ENCODE measurements at regions not wholly inside any gene's neighbourhood (a gene's known extent, or its start where the extent isn't known, plus 50 kb on each side); places are given as distances from the start of the nearest gene placed in this dataset.

GRCh38 chr9:115615821-115616665 is 498.1 kb upstream of the TNC start:
- DNase-seq (ENCODE audit: low read depth in 2 of 2): no peak

GRCh38 chr9:115616666-115617239 is 498.8 kb upstream of the TNC start:
- DNase-seq (ENCODE audit: low read depth in 2 of 2): no peak

GRCh38 chr9:115625251-115625650 is 507.3 kb upstream of the TNC start:
- DNase-seq (ENCODE audit: low read depth in 2 of 2): no peak

GRCh38 chr9:115625954-115626353 is 508.0 kb upstream of the TNC start:
- no peak for DNase-seq (ENCODE audit: low read depth in 2 of 2)

GRCh38 chr9:115627511-115627910 is 509.6 kb upstream of the TNC start:
- no peak for DNase-seq (ENCODE audit: low read depth in 2 of 2)

GRCh38 chr9:115628426-115628825 is 510.5 kb upstream of the TNC start:
- DNase-seq (ENCODE audit: low read depth in 2 of 2): no peak

- no peak for DNase-seq (ENCODE audit: low read depth in 2 of 2)
These were observed 512.2 kb upstream of the TNC start for GRCh38 chr9:115629879-115630840.

GRCh38 chr9:115632391-115632790 is 514.4 kb upstream of the TNC start:
- no peak for DNase-seq (ENCODE audit: low read depth in 2 of 2)

- no peak for DNase-seq (ENCODE audit: low read depth in 2 of 2)
These were observed 515.1 kb upstream of the TNC start for GRCh38 chr9:115633104-115633503.

- no peak for DNase-seq (ENCODE audit: low read depth in 2 of 2)
These were observed 517.8 kb upstream of the PAPPA start for GRCh38 chr9:115635680-115636383.

- DNase-seq (ENCODE audit: low read depth in 2 of 2): no peak
These were observed 517.0 kb upstream of the PAPPA start for GRCh38 chr9:115636596-115636995.

- no peak for DNase-seq (ENCODE audit: low read depth in 2 of 2)
These were observed 515.9 kb upstream of the PAPPA start for GRCh38 chr9:115637661-115638060.

- DNase-seq (ENCODE audit: low read depth in 2 of 2): no peak
These were observed 512.7 kb upstream of the PAPPA start for GRCh38 chr9:115640887-115641286.

- no peak for DNase-seq (ENCODE audit: low read depth in 2 of 2)
These were observed 511.3 kb upstream of the PAPPA start for GRCh38 chr9:115642285-115642684.

- DNase-seq (ENCODE audit: low read depth in 2 of 2): no peak
These were observed 509.5 kb upstream of the PAPPA start for GRCh38 chr9:115643948-115644727.

- no peak for DNase-seq (ENCODE audit: low read depth in 2 of 2)
These were observed 503.6 kb upstream of the PAPPA start for GRCh38 chr9:115649991-115650472.

GRCh38 chr9:115650768-115651167 is 502.8 kb upstream of the PAPPA start:
- DNase-seq (ENCODE audit: low read depth in 2 of 2): no peak

- DNase-seq (ENCODE audit: low read depth in 2 of 2): no peak
These were observed 502.1 kb upstream of the PAPPA start for GRCh38 chr9:115651461-115651860.

GRCh38 chr9:115653171-115653606 is 500.4 kb upstream of the PAPPA start:
- DNase-seq (ENCODE audit: low read depth in 2 of 2): no peak

GRCh38 chr9:115657695-115658094 is 495.9 kb upstream of the PAPPA start:
- DNase-seq (ENCODE audit: low read depth in 2 of 2): no peak

GRCh38 chr9:115665519-115665918 is 488.1 kb upstream of the PAPPA start:
- DNase-seq (ENCODE audit: low read depth in 2 of 2): no peak
